K562 (cell line): ENCODE measurements at regions not wholly inside any gene's neighbourhood (a gene's known extent, or its start where the extent isn't known, plus 50 kb on each side); places are given as distances from the start of the nearest gene placed in this dataset.

Experiments used
- MGA ChIP-seq: fragments of 450-650 bp; IDR thresholded peaks from 2 replicates; pipeline ENCODE4 v1.6.1; 2016; ENCODE audit warnings: mild to moderate bottlenecking, moderate library complexity
- MIER1 ChIP-seq: fragments of 450-650 bp; IDR thresholded peaks from 2 replicates; pipeline ENCODE4 v1.6.1; 2016; ENCODE audit warnings: antibody characterized with exemption, mild to moderate bottlenecking, low read depth
- NFIC ChIP-seq: fragments of 450-650 bp; IDR thresholded peaks from 2 replicates; pipeline ENCODE4 v1.6.1; 2017; ENCODE audit warnings: mild to moderate bottlenecking, inconsistent platforms
- ZBTB11 ChIP-seq, 3 experiments: fragments of 200-800 bp in 1 of 3; fragments of 250-450 bp in 1 of 3; fragments of 450-650 bp in 1 of 3; sonication (Bioruptor Pico) in 1 of 3; sonication (Bioruptor generic) in 1 of 3; formaldehyde crosslinking in 1 of 3; IDR thresholded peaks; 2 replicates each; pipeline versions ENCODE4 v1.6.1 to v1.8.0; 2016 to 2022; ENCODE audit warnings: mild to moderate bottlenecking in 2 of 3, missing genetic modification characterization in 2 of 3, missing compliant biosample characterization in 1 of 3, moderate library complexity in 1 of 3

- TF ChIP-seq MGA (no peak), ZBTB11 (CRISPR knock-in tag; IDR thresholded peaks at IDR 0.05) (no peak), NFIC (no peak), MIER1 (no peak)
Observed at GRCh38 chr12:88958153-88958552, 377.9 kb upstream of the KITLG start (continued).
